ENCODE measurements at regions not wholly inside any gene's neighbourhood (a gene's known extent, or its start where the extent isn't known, plus 50 kb on each side); places are given as distances from the start of the nearest gene placed in this dataset.

- no peak overlapping the region for H2BK5ac ChIP-seq (ENCODE audit: insufficient read length, low read length)
- no peak overlapping the region for H3K18ac ChIP-seq (ENCODE audit: insufficient read length, low read depth, low read length)
- no peak overlapping the region for H2AFZ ChIP-seq (ENCODE audit: low read length)
- no peaks in the 10 kb centered on the region for H3K4me1 ChIP-seq (ENCODE audit: insufficient read depth, low read length)
- no peaks in the 10 kb centered on the region for H3K36me3 Mint-ChIP-seq (ENCODE audit: insufficient read depth in 1 of 3, low read depth in 3 of 3)
- H2BK20ac ChIP-seq (ENCODE audit: low read depth, low read length, poor library complexity, severe bottlenecking), result no peak overlapping the region
- no peaks in the 10 kb centered on the region for H3K9me3 ChIP-seq (ENCODE audit: control insufficient read depth, low read depth, low read length)
- H3K27ac Mint-ChIP-seq, result no peak overlapping the region
- H2BK120ac ChIP-seq (ENCODE audit: low read depth, low read length, poor library complexity, severe bottlenecking), result no peak overlapping the region
- H3K27ac ChIP-seq (ENCODE audit: insufficient read length, low read depth, low read length), result no peak overlapping the region
- no peaks in the 10 kb centered on the region for H3K79me2 ChIP-seq (ENCODE audit: insufficient read depth, low read length)
- no peak overlapping the region for H2AK5ac ChIP-seq (ENCODE audit: insufficient read length, low read length)
- H3K4me3 Mint-ChIP-seq, result no peak overlapping the region
- no peaks in the 10 kb centered on the region for H3K23me2 ChIP-seq (ENCODE audit: insufficient read length, low read depth, low read length, poor library complexity, severe bottlenecking)
- 0 out of 2 replicates have a peak overlapping the region, but pooled peaks have one; percentile 51 for H3K14ac ChIP-seq (ENCODE audit: insufficient read depth, low read length)
- no peak overlapping the region for H4K91ac ChIP-seq (ENCODE audit: insufficient read length, low read depth, low read length)
- no peak overlapping the region for H3K9ac ChIP-seq (ENCODE audit: extremely low read depth, insufficient read length, low read length)
- no peak overlapping the region for H3K4ac ChIP-seq (ENCODE audit: low read depth, low read length)
- no peak overlapping the region for H3K23ac ChIP-seq (ENCODE audit: insufficient read length, low read depth, low read length)
- peak; percentile 42 for DNase-seq
- H3K79me1 ChIP-seq (ENCODE audit: insufficient read depth, low read depth, low read length, poor library complexity, severe bottlenecking), result no peaks in the 10 kb centered on the region
- H3K27me3 Mint-ChIP-seq (ENCODE audit: low read depth), result peaks cover 2% of the 10 kb centered on the region; the same call in 1 of the 2 replicates
- no peak for TF ChIP-seq CTCF (conservative IDR thresholded peaks at IDR 0.05)
- H4K8ac ChIP-seq (replicated peaks; ENCODE audit: insufficient read length, low read depth, low read length), result no peak overlapping the region
- H3K4me2 ChIP-seq (ENCODE audit: insufficient read depth, insufficient read length, low read length), result no peak overlapping the region
- H3T11ph ChIP-seq (ENCODE audit: low read length), result no peak overlapping the region
- no peak overlapping the region for H2BK15ac ChIP-seq (ENCODE audit: low read depth, low read length)
- no peak overlapping the region for H3K56ac ChIP-seq (ENCODE audit: insufficient read length, low read depth, low read length)
- H3K4me1 Mint-ChIP-seq, result peaks cover 8 to 10% of the 10 kb centered on the region in 2 experiments
- no CpG with 5 or more reads among the region's 19 CpGs for WGBS (ENCODE audit: extremely low coverage, insufficient read length, low lambda C conversion rate)
- no peaks in the 10 kb centered on the region for H4K20me1 ChIP-seq (ENCODE audit: control insufficient read depth, insufficient read depth, insufficient read length)
- H2BK12ac ChIP-seq (ENCODE audit: insufficient read length, low read depth, low read length), result no peak overlapping the region
- H4K5ac ChIP-seq (ENCODE audit: insufficient read length, low read depth, low read length), result no peak overlapping the region
- no peaks in the 10 kb centered on the region for H3K9me3 Mint-ChIP-seq
- H3K27me3 ChIP-seq (ENCODE audit: insufficient read depth, low read length), result no peaks in the 10 kb centered on the region
Measured at GRCh38 chr3:40780291-40780924, 255.6 kb downstream of the ZNF621 start.

Measured in H9 (cell line).